Bone marrow (tissue), 2 donors: ENCODE measurements at regions not wholly inside any gene's neighbourhood (a gene's known extent, or its start where the extent isn't known, plus 50 kb on each side); places are given as distances from the start of the nearest gene placed in this dataset.

Experiments
- DNase-seq, 2 donors: peaks; one replicate each; lab custom pipeline; 2025; lab: John Stamatoyannopoulos, UW

- DNase-seq: no peak
Measured at GRCh38 chr9:87249029-87249428, 248.6 kb upstream of the DAPK1 start.

DNA sequence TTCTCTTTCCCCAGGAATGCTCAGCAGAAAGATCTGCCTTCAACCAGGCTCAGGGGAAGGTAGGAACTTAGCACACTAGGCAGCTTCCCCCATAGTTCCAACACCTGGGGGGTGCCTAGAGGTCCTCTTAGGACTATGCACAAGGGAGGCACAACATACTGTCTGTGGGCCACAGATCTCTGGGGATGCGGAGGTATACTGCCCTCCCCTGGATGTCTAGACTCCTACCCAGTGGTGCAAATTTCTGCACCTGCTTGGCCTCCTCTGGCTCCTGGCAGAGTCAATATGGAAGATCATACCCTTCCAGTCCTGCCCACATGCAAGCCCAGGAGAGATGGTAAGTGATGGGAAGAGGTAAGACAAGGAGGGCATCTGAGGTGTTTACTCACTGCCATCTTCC, 247.5 kb upstream of the DAPK1 start:
- DNase-seq: no peak

DNA sequence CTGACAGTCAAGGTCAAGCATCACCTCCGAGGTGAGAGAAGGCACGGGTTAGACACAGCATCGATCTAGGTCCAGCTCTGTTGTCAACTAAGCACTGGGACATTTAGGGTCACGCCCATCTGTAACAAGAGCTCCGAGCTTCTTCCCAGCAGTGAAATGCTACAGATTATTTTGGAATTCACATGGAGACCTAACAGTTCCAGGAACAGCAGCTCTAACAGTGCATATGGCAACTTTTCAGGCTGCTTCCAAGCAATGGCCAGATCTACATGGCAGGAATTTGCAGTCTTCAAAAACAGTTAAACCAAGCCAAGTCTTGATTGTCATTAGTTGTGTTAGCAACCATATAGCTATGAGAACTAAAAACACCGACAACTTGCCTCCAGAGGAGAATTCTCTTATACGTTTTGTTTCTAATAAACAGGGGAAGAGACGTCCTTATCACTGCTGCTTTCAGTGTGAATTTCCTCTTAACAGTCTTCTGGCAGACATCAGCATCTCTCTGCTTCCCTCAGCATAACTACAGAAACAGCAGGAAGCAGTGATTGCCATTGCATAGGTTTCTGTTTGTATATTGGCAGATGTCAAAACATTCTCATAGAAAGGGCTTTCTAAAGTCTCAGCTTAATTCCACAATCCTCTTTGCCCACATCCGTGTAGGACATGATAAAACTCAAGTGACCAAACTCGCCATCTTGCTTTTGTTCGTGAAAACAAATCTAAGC, 242.1 kb upstream of the DAPK1 start:
- DNase-seq: no peak

GRCh38 chr9:87256973-87257372, 240.7 kb upstream of the DAPK1 start:
- no peak for DNase-seq

DNA sequence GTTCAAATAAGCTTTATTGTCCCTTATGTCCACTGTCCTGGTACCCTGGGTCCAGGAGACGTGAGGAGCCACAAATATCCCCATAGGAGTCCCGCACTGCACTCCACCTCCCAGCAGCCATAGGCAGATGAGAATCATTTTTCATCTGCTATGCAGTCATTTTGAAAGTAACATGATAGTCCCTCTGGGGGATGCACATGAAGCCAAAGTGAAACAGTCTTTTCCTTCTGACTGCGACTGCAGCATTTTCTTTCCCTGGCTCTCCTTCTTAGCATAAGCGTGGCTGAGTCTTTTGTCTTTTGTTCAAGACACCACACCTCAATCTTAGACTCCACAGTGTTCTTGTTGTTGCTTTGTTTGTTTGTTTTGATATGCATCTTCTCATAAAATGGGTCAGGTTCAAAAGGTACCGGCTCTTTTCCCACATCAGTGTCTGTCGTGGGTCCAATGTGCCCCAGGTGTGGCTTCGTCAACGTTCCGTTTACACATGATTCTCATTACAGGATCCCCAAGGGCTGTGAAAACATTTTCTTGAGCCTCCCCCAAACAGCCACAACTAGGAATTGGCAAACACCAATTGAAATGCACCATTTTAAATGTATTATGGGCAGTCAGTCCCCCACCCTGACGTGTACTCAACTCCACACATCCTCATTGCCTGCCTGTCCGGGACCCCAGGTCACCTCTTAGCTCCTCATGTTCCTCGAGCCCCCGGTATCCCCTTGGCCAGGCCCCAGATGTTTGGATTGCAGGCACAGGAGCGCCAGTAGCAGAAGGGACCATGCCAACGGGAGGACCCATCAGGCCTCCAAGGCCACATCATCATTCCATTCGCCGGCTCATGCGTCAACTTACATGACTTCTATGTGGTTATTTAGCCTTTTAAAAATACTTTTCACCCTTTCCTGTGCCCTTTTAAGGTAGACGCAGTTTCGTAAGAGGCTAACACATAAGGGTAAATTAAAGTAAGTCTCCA, 237.8 kb upstream of the DAPK1 start:
- DNase-seq: no peak

DNA sequence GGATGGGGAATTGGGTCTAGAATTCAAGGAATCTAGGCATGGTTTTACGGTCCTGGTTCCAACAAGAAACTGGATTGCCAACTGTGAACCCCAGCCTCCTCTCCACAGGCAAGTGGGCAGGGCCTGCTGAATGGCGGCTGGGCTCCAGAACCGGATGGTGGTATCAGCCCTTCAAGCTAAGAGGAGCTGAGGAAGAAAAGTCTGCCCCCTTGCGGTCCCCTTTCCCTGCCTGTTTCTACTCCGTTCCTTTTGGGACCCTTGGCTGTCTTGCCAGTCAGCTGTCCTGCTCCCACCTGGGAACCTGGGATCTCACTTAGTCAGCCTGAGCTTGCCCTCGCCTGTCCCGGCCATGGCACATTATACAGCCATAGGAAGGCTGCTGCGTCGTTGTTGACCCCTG, 234.4 kb upstream of the DAPK1 start:
- no peak for DNase-seq

DNA sequence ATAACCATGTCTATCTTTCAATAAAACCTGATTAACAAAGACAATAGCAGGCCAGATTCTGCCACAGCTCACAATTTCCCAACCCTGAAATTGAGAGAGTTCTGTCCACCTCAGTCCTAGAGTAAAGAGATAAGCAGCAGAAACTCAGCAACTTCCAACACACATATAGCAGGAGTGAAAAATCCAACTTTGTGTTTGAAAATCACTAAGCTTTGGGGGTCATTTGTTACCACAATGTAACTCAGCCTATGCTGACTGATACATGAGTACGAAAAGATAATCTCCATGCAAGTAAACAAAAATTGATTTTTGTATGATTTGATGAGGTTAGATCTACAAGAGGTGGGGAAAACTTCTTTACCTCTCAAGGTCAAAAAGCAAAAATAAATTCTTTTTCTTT, 231.0 kb upstream of the DAPK1 start:
- no peak for DNase-seq

- no peak for DNase-seq
Measured at GRCh38 chr9:87267251-87268070, 230.2 kb upstream of the DAPK1 start.

- DNase-seq: no peak
Measured at GRCh38 chr9:87269296-87270176, 228.1 kb upstream of the DAPK1 start.

GRCh38 chr9:87270221-87270847, 227.3 kb upstream of the DAPK1 start:
- no peak for DNase-seq

GRCh38 chr9:87270848-87271234, 226.8 kb upstream of the DAPK1 start:
- no peak for DNase-seq

- DNase-seq: no peak
Measured at GRCh38 chr9:87271696-87272477, 225.8 kb upstream of the DAPK1 start.

- DNase-seq: no peak
Measured at GRCh38 chr9:87275047-87275725, 222.5 kb upstream of the DAPK1 start.

DNA sequence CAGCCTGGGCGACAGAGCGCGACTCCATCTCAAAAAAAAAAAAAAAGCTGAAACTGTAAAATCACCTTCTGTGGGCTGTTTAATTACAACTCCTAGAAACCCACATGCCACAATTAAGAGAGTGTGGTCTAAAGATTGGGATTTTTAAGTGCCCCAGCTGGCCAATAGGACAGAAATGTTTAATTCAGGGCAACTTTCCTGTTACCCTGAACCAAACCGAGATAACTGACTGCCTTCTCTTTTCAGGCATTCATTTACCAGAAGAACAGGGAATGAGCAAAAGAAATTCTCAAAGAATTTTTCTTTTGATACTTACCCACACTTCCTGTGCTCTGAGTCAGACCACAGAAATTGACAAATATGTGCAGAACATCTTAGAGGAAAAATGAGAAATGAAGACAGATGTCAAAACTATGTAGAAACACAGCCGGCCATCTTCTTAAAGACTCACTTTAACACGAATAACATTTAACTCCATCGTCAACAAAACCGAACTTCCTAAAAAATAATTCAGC, 221.3 kb upstream of the DAPK1 start:
- DNase-seq: no peak

DNA sequence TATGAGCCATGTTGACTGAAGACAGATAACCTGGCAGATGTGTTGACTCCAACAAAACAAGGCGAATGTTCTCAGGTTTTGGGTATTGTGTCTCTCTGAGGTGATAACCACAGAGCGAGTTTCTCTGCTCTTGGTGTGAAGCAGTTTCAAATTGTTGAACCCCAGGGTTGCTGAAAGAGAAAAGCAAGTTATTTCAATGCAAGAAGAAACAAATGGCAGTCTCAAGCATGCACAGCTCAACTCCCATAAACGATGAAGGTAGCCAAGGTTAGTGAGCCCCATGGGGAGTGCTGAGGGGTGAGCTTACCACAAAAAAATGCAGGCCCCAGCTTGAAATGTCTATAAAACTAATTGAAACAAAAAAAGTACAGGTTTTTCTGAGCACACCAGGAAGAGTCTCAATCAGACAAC, 220.8 kb upstream of the DAPK1 start:
- DNase-seq: no peak

DNA sequence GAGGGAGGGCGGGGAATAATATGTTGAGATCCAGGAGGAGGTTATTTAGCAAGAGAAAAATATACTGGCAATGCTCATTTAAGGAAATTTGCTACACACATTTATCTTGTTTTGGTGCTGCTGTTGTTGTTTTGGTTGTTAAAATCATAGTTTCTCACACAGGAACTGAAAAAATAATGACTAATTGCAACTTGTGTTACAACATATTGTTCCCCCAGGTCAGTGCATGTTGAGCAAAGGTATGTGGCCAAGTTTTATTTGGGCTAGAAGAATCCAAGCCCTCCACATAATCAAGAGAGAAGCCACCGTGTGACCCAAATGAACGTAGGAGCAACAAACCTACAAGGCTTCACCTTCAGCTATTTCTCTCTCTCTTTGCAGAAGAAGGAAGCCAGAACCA, 220.3 kb upstream of the DAPK1 start:
- DNase-seq: no peak

- no peak for DNase-seq
Measured at GRCh38 chr9:87278971-87279733, 218.5 kb upstream of the DAPK1 start.

DNA sequence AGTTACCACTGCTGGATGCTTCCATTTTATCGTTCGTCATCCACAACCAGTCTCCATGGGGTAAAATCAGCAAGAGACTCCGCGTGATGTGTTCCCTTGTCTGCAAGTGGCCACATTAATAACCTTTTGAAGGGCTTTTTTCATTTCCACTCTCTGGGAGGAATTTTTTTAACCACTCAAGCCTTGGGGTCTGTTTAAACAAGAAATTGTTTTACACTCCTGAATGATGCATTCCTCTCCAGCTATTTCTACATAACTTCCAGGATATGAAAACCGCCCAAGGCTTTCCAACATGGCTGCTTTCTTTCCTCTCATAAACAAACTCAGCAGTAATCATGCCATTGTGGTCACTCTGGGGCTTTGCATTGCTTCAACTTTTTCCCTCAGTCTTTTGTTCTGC, 217.2 kb upstream of the DAPK1 start:
- no peak for DNase-seq

DNA sequence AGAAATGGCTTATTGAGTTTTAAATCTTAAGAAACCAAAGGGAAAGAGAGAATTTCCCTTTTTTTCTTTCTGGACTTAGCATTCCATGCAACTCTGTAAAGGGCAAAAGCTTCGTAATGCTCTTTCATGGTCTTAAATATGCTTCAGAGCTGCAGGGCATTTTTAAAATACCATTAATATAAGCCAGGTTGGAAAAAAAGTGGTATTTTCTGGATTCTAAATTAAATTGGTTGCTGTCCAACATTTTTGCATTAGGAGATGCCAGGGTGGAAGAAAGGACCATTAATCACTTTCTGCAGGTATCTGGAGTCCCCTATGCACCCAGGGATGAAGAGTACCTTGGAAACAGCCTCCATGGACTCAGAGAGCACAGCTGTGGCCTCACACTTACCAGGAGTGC, 215.1 kb upstream of the DAPK1 start:
- DNase-seq: no peak
